ENCODE measurements at regions not wholly inside any gene's neighbourhood (a gene's known extent, or its start where the extent isn't known, plus 50 kb on each side); places are given as distances from the start of the nearest gene placed in this dataset.

DNA sequence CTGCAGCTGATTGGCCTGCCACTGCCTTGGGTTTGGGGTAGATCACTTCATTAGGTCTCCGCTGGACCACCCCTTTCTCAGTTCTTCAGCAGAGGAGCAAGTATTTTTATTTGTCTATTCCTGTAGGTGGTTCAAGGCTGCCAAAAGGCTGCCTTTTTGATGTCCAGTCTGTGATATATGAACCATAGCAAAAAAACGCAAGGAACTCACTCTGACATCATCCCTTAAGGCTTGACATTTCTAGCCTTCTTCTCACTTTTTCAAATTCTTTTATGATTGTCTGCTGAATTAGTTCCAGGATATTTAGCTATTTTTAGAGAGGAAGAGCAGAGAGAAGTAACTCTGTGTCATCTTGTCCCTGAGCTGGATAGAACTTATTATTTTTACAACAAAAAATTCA is 269.2 kb downstream of the BAMBI start:
- Histone ChIP-seq H3K27me3 (ENCODE audit: control insufficient read depth in 2 of 2, insufficient read depth in 2 of 2, low read length in 2 of 2) (peaks cover 0 to 2% of the 10 kb centered on the region in 2 donors), H3K4me3 (replicated peaks in 1 of 3; ENCODE audit: low read depth in 2 of 3, low read length in 3 of 3) (no peak overlapping the region), H3K27ac (ENCODE audit: low read depth in 1 of 2, low read length in 2 of 2) (no peak overlapping the region), H3K4me1 (ENCODE audit: control insufficient read depth in 1 of 2, insufficient read depth in 2 of 2, low read length in 2 of 2) (no peaks in the 10 kb centered on the region), H3K9ac (ENCODE audit: insufficient read depth, low read length, poor library complexity, severe bottlenecking) (no peak overlapping the region), H2AFZ (ENCODE audit: insufficient read depth, low read depth, low read length, poor library complexity, severe bottlenecking) (no peak overlapping the region), H3K36me3 (replicated peaks in 1 of 2; ENCODE audit: control insufficient read depth in 1 of 2, insufficient read depth in 2 of 2, low read length in 2 of 2) (no peaks in the 10 kb centered on the region), H3K9me3 (replicated peaks in 1 of 2; ENCODE audit: control insufficient read depth in 1 of 2, insufficient read depth in 1 of 2, low read length in 2 of 2) (no peaks in the 10 kb centered on the region), H4K20me1 (ENCODE audit: insufficient read depth, low read length) (no peaks in the 10 kb centered on the region), H3K4me2 (replicated peaks; ENCODE audit: extremely low read depth, low read length, poor library complexity, severe bottlenecking) (no peak overlapping the region), H3K79me2 (ENCODE audit: insufficient read depth, low read length) (no peaks in the 10 kb centered on the region)
- no peaks in the 10 kb centered on the region for H3K36me3 Mint-ChIP-seq
- WGBS (ENCODE audit: insufficient coverage), result no CpG with 5 or more reads among the region's 2 CpGs
- no peak overlapping the region for H3K27ac Mint-ChIP-seq
- no peak for TF ChIP-seq CTCF (IDR thresholded peaks at IDR 0.05)
- H3K9me3 Mint-ChIP-seq, result peaks cover 0 to 12% (median 3%) of the 10 kb centered on the region in 7 donors
- no peak for DNase-seq
- H3K4me1 Mint-ChIP-seq, result no peaks in the 10 kb centered on the region
- intact Hi-C loops (cut with micrococcal nuclease), result no loop called here
- H3K27me3 Mint-ChIP-seq (ENCODE audit: low read depth in 3 of 3), result peaks cover 0 to 8% (median 6%) of the 10 kb centered on the region in 3 donors
- no peak overlapping the region for H3K4me3 Mint-ChIP-seq

DNA sequence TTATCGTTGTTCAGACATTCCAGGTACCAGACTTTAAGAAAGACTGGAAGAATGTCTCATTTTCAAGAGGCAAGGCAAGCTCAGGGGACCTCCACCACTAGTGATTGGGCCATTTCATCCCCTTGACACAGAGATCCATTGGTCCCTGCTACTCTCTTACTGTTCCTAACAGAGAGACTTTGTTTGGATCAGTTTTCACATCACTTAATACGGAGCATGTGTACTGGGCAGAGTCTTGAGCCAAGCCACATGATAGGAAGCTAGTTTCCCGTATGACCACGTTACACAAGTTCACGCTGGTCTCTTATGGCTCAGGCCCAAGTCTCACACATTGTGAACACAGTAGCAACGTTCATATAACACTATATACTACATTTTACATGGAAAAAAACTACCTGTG is 269.9 kb downstream of the BAMBI start:
- H3K36me3 ChIP-seq (replicated peaks in 1 of 2; ENCODE audit: control insufficient read depth in 1 of 2, insufficient read depth in 2 of 2, low read length in 2 of 2), result no peaks in the 10 kb centered on the region
- H3K27me3 ChIP-seq (ENCODE audit: control insufficient read depth in 2 of 2, insufficient read depth in 2 of 2, low read length in 2 of 2), result peaks cover 0 to 2% of the 10 kb centered on the region in 2 donors
- Mint-ChIP-seq H3K9me3 (peaks cover 0 to 12% (median 3%) of the 10 kb centered on the region in 7 donors), H3K4me3 (no peak overlapping the region), H3K36me3 (no peaks in the 10 kb centered on the region), H3K4me1 (no peaks in the 10 kb centered on the region), H3K27ac (no peak overlapping the region), H3K27me3 (ENCODE audit: low read depth in 3 of 3) (peaks cover 0 to 7% (median 5%) of the 10 kb centered on the region in 3 donors)
- TF ChIP-seq CTCF (IDR thresholded peaks at IDR 0.05), result no peak
- no peaks in the 10 kb centered on the region for H4K20me1 ChIP-seq (ENCODE audit: insufficient read depth, low read length)
- no peak for DNase-seq
- H3K9ac ChIP-seq (ENCODE audit: insufficient read depth, low read length, poor library complexity, severe bottlenecking), result no peak overlapping the region
- no peaks in the 10 kb centered on the region for H3K79me2 ChIP-seq (ENCODE audit: insufficient read depth, low read length)
- WGBS (ENCODE audit: insufficient coverage), result 81% methylated on average over 4 of the region's 6 CpGs
- no peak overlapping the region for H3K27ac ChIP-seq (ENCODE audit: low read depth in 1 of 2, low read length in 2 of 2)
- H3K4me3 ChIP-seq (replicated peaks in 1 of 3; ENCODE audit: low read depth in 2 of 3, low read length in 3 of 3), result no peak overlapping the region
- intact Hi-C loops (cut with micrococcal nuclease), result no loop called here
- H3K4me1 ChIP-seq (ENCODE audit: control insufficient read depth in 1 of 2, insufficient read depth in 2 of 2, low read length in 2 of 2), result no peaks in the 10 kb centered on the region
- H2AFZ ChIP-seq (ENCODE audit: insufficient read depth, low read depth, low read length, poor library complexity, severe bottlenecking), result no peak overlapping the region
- H3K9me3 ChIP-seq (replicated peaks in 1 of 2; ENCODE audit: control insufficient read depth in 1 of 2, insufficient read depth in 1 of 2, low read length in 2 of 2), result no peaks in the 10 kb centered on the region
- H3K4me2 ChIP-seq (replicated peaks; ENCODE audit: extremely low read depth, low read length, poor library complexity, severe bottlenecking), result no peak overlapping the region
